Natural killer cell (primary cell): ENCODE measurements at regions not wholly inside any gene's neighbourhood (a gene's known extent, or its start where the extent isn't known, plus 50 kb on each side); places are given as distances from the start of the nearest gene placed in this dataset.

Source experiments
- ATAC-seq, 3 donors: fragments of 150-1000 bp in 2 of 3; fragments of 200-7000 bp in 1 of 3; cut with Tn5 transposase; 1 replicate in 1 of 3; 2 replicates in 2 of 3; pipeline ENCODE4 v1.10.0; 2021; ENCODE audit warnings: mild to moderate bottlenecking in 2 of 3, moderate library complexity in 2 of 3
- DNase-seq, 2 donors: peaks; one replicate each; pipeline versions ENCODE4 v3.0.0 to v3.0.0-alpha.2; 2013 to 2021; ENCODE audit warnings: mixed read lengths in 1 of 2
- H3K27ac ChIP-seq: one replicate; pipeline ENCODE4 v1.5.1; 2013; ENCODE audit warnings: mild to moderate bottlenecking, low read length
- H3K27me3 ChIP-seq: one replicate; pipeline ENCODE4 v1.6.1; 2013; ENCODE audit warnings: low read length; ENCODE audit not compliant: control insufficient read depth, insufficient read depth
- H3K36me3 ChIP-seq: one replicate; pipeline ENCODE4 v1.6.1; 2013; ENCODE audit warnings: low read length; ENCODE audit not compliant: control insufficient read depth, insufficient read depth
- H3K4me1 ChIP-seq: one replicate; pipeline ENCODE4 v1.6.1; 2013; ENCODE audit warnings: low read length; ENCODE audit not compliant: control insufficient read depth, insufficient read depth
- H3K4me3 ChIP-seq: one replicate; pipeline ENCODE4 v1.5.1; 2013; ENCODE audit warnings: low read length
- H3K9me3 ChIP-seq: one replicate; pipeline ENCODE4 v1.6.1; 2013; ENCODE audit warnings: low read length; ENCODE audit not compliant: control insufficient read depth, insufficient read depth
- H3K27ac Mint-ChIP-seq, 2 donors: one replicate each; pipeline ENCODE4 v1.8.0; 2022; ENCODE audit warnings: mild to moderate bottlenecking in 2 of 2, mixed read lengths in 2 of 2, moderate library complexity in 1 of 2
- H3K27me3 Mint-ChIP-seq, 2 donors: one replicate each; pipeline ENCODE4 v1.8.0; 2022; ENCODE audit warnings: low read depth in 2 of 2, mixed read lengths in 2 of 2
- H3K36me3 Mint-ChIP-seq: one replicate; pipeline ENCODE4 v1.8.0; 2022; ENCODE audit warnings: mixed read lengths
- H3K4me1 Mint-ChIP-seq, 2 donors: one replicate each; pipeline ENCODE4 v1.8.0; 2022; ENCODE audit warnings: mixed read lengths in 2 of 2
- H3K4me3 Mint-ChIP-seq: one replicate; pipeline ENCODE4 v1.8.0; 2022; ENCODE audit warnings: mild to moderate bottlenecking, moderate library complexity, mixed read lengths
- H3K9me3 Mint-ChIP-seq, 2 donors: one replicate each; pipeline ENCODE4 v1.8.0; 2022; ENCODE audit warnings: mixed read lengths in 2 of 2
- WGBS: methylation state at CpG from one replicate; pipeline ENCODE4 v1.1.7; 2013; ENCODE audit warnings: missing lambda C conversion rate; ENCODE audit not compliant: insufficient coverage; 5-methylcytosine and 5-hydroxymethylcytosine counted together
- intact Hi-C: fragments of 100-400 bp; cut with micrococcal nuclease; formaldehyde crosslinking; loops from one replicate; pipeline ENCODE4 v1.14.2; 2022
- TF ChIP-seq, protein P1 (sequence below): fragments of 200-600 bp; IDR thresholded peaks from one replicate; pipeline ENCODE4 v1.8.0; 2022; ENCODE audit warnings: antibody characterized with exemption

DNA sequence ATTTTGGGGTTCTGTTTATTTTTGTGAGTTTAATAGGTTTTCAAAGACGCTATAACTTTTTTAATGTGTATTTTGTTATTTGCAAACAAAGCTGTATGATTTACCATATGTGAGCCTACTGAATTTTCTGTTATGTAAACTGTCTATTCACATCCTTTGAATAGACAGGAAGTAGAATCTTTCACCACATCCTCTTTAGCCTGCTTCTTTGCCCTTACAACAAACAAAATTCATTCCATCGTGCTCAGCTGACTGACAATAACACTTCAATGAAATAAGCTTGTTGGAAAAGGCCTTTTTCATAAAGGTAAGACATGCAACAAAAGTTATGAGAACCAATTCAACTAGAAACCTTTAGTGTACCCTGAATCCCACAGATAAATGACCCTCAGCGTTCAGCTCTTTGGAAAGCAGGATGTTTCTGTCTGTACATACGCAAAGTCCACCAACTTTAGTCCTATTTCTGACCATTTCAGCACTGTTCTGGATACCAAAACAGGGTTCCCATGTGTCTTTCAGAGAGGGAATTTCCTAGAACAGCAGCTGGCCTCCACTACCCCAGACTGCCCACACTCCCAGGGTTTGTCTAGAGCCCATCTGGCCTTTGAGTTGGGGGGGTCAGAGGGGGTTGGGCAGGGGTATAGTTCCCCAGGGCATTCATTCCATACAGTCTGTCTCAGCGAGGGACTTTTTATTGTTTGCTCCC, 71.3 kb downstream of the DUSP6 start:
- H3K4me1 Mint-ChIP-seq = peaks cover 32 to 37% of the 10 kb centered on the region in 2 donors
- peak overlapping the region; percentile 85 to 90 for H3K27ac Mint-ChIP-seq
- H3K27me3 Mint-ChIP-seq = no peaks in the 10 kb centered on the region
- no peaks in the 10 kb centered on the region for H3K36me3 Mint-ChIP-seq
- intact Hi-C loops = loop anchor here (1.0 to 5.0 kb wide), 3 partner anchors 29 to 71 kb away; partner anchors contain the start of gene DUSP6
- no peaks in the 10 kb centered on the region for H3K9me3 ChIP-seq
- no peaks in the 10 kb centered on the region for H3K9me3 Mint-ChIP-seq
- no peak overlapping the region for H3K4me3 ChIP-seq
- no peaks in the 10 kb centered on the region for H3K36me3 ChIP-seq
- no peaks in the 10 kb centered on the region for H3K27me3 ChIP-seq
- peaks cover 9% of the 10 kb centered on the region for H3K4me1 ChIP-seq
- peak overlapping the region; percentile 74 for H3K27ac ChIP-seq
- TF ChIP-seq, protein P1, sequence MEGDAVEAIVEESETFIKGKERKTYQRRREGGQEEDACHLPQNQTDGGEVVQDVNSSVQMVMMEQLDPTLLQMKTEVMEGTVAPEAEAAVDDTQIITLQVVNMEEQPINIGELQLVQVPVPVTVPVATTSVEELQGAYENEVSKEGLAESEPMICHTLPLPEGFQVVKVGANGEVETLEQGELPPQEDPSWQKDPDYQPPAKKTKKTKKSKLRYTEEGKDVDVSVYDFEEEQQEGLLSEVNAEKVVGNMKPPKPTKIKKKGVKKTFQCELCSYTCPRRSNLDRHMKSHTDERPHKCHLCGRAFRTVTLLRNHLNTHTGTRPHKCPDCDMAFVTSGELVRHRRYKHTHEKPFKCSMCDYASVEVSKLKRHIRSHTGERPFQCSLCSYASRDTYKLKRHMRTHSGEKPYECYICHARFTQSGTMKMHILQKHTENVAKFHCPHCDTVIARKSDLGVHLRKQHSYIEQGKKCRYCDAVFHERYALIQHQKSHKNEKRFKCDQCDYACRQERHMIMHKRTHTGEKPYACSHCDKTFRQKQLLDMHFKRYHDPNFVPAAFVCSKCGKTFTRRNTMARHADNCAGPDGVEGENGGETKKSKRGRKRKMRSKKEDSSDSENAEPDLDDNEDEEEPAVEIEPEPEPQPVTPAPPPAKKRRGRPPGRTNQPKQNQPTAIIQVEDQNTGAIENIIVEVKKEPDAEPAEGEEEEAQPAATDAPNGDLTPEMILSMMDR = no peak
- DNase-seq (peak in 1 of 2 donors; percentile 54), ATAC-seq (peak; percentile 92 to 94 (median 93))
- peak overlapping the region; percentile 69 for H3K4me3 Mint-ChIP-seq
- 32% methylated on average over 4 of the region's 5 CpGs for WGBS

DNA sequence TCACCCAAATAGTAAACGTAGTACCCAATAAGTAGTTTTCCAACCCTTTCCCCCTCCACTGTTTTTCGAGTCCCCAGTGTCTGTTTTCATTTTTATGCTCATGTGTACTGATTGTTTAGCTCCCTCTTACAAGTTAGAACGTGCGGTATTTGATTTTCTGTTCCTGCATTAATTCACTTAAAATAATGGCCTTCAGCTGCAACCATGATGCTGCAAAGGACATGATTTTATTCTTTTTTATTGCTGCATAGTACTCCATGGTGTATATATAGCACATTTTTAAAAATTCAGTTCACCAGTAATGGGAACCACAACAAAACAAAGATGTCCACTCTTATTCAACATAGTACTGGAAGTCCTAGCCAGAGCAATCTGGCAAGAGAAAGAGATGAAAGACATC, 72.8 kb downstream of the DUSP6 start:
- Mint-ChIP-seq H3K4me3 (no peak overlapping the region), H3K27ac (peak overlapping the region in 1 of 2 donors; percentile 62), H3K9me3 (no peaks in the 10 kb centered on the region), H3K36me3 (no peaks in the 10 kb centered on the region), H3K4me1 (peaks cover 31 to 32% of the 10 kb centered on the region in 2 donors), H3K27me3 (no peaks in the 10 kb centered on the region)
- TF ChIP-seq, protein P1 = no peak
- peaks cover 9% of the 10 kb centered on the region for H3K4me1 ChIP-seq
- H3K36me3 ChIP-seq = no peaks in the 10 kb centered on the region
- H3K4me3 ChIP-seq = no peak overlapping the region
- intact Hi-C loops = no loop called here
- 84% methylated on average over 4 of the region's 4 CpGs for WGBS
- no peaks in the 10 kb centered on the region for H3K9me3 ChIP-seq
- DNase-seq = no peak
- no peak for ATAC-seq
- H3K27me3 ChIP-seq = no peaks in the 10 kb centered on the region
- H3K27ac ChIP-seq = no peak overlapping the region

DNA sequence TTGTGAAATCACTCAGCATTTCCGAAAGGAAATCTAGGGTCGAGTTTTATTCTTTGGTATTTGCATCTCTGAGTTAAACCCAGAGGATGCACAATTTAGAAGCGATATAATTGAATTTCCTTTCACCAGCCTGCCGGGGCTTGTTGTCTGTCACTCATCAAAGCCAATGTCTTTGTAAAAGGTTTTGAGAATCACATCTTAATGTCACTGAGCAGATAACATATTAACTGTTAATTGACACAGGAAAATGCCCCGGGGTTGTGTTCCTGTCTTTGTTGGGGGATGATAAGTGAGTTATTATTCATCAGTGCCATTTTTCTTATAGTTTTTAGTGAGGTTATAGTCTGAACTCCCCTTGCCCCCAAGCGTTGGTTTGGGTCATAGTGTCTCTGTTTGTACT, 73.4 kb downstream of the DUSP6 start:
- H3K9me3 Mint-ChIP-seq = no peaks in the 10 kb centered on the region
- Histone ChIP-seq H3K4me3 (no peak overlapping the region), H3K27ac (no peak overlapping the region), H3K9me3 (no peaks in the 10 kb centered on the region), H3K27me3 (no peaks in the 10 kb centered on the region), H3K36me3 (no peaks in the 10 kb centered on the region), H3K4me1 (peaks cover 9% of the 10 kb centered on the region)
- peaks cover 31 to 32% of the 10 kb centered on the region in 2 donors for H3K4me1 Mint-ChIP-seq
- ATAC-seq (peak in 1 of 3 donors; percentile 21), DNase-seq (no peak)
- peak overlapping the region; percentile 31 for H3K4me3 Mint-ChIP-seq
- intact Hi-C loops = no loop called here
- no peaks in the 10 kb centered on the region for H3K27me3 Mint-ChIP-seq
- TF ChIP-seq, protein P1 = no peak
- peak overlapping the region; percentile 62 to 78 for H3K27ac Mint-ChIP-seq
- 69% methylated on average over 6 of the region's 6 CpGs for WGBS
- H3K36me3 Mint-ChIP-seq = no peaks in the 10 kb centered on the region

DNA sequence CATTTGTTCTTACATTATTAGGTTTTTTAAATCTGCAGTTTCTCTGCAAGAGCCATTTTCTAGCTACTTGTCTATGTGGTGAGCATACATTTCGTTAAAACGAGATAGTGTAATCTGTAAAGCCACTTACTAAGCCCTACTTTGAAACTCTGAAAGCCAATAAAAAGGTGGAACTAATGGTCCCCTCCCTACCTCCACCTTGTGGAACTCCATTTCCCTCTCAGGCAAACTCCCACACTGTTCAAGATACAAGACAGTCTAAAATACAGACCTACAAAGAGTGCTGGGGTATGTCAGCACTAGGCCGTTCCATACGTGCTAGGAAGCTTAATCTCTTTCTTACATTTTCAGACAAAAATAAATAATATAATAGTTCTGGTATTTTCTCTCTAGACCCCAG, 74.1 kb downstream of the DUSP6 start:
- H3K9me3 Mint-ChIP-seq = no peaks in the 10 kb centered on the region
- DNase-seq (peak in 1 of 2 donors; percentile 4), ATAC-seq (no peak)
- Histone ChIP-seq H3K4me3 (no peak overlapping the region), H3K36me3 (no peaks in the 10 kb centered on the region), H3K27ac (no peak overlapping the region), H3K4me1 (peaks cover 9% of the 10 kb centered on the region), H3K27me3 (no peaks in the 10 kb centered on the region), H3K9me3 (no peaks in the 10 kb centered on the region)
- no peaks in the 10 kb centered on the region for H3K27me3 Mint-ChIP-seq
- no peaks in the 10 kb centered on the region for H3K36me3 Mint-ChIP-seq
- 97% methylated on average over 2 of the region's 4 CpGs for WGBS
- intact Hi-C loops = no loop called here
- TF ChIP-seq, protein P1 = no peak
- peak overlapping the region in 1 of 2 donors; percentile 78 for H3K27ac Mint-ChIP-seq
- peaks cover 38 to 39% of the 10 kb centered on the region in 2 donors for H3K4me1 Mint-ChIP-seq
- no peak overlapping the region for H3K4me3 Mint-ChIP-seq
